Breast epithelium (tissue), 3 donors: ENCODE measurements at regions not wholly inside any gene's neighbourhood (a gene's known extent, or its start where the extent isn't known, plus 50 kb on each side); places are given as distances from the start of the nearest gene placed in this dataset.

Experiments
- CTCF ChIP-seq, 3 donors: fragments of 450-650 bp; IDR thresholded peaks; one replicate each; pipeline ENCODE4 v1.5.1; 2016 to 2017; ENCODE audit warnings: antibody characterized with exemption in 3 of 3, mild to moderate bottlenecking in 3 of 3, moderate library complexity in 3 of 3
- POLR2A ChIP-seq: fragments of 450-650 bp; IDR thresholded peaks from one replicate; pipeline ENCODE4 v1.6.1; 2016; ENCODE audit warnings: antibody characterized with exemption, mild to moderate bottlenecking, moderate library complexity

- TF ChIP-seq CTCF (IDR thresholded peaks at IDR 0.05) (no peak), POLR2A (no peak)
Measured at GRCh38 chr9:99748676-99749075, 73.0 kb upstream of the NR4A3 start.
